ENCODE measurements at regions not wholly inside any gene's neighbourhood (a gene's known extent, or its start where the extent isn't known, plus 50 kb on each side); places are given as distances from the start of the nearest gene placed in this dataset.

DNA sequence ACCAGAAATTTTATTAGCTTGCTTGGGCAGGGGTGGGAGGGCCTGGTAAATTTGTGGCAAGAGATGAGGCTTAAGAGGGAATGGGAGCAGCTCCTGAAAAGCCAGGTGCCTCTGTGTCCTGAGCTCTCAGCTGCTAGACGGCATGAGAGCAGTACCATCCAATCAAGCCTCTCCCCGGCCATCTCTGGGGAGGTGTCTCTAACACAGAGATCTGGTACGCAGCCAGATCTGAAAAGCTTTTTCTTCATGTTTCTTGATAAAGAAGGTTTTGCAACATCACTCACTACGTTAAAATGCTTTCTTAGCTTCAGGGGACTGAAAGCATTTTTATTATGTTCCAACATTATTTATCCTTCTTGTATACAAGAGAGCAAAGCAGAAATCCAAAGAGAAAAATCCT lies 488.2 kb downstream of the RBFOX1 start:
- TF ChIP-seq, protein P1, sequence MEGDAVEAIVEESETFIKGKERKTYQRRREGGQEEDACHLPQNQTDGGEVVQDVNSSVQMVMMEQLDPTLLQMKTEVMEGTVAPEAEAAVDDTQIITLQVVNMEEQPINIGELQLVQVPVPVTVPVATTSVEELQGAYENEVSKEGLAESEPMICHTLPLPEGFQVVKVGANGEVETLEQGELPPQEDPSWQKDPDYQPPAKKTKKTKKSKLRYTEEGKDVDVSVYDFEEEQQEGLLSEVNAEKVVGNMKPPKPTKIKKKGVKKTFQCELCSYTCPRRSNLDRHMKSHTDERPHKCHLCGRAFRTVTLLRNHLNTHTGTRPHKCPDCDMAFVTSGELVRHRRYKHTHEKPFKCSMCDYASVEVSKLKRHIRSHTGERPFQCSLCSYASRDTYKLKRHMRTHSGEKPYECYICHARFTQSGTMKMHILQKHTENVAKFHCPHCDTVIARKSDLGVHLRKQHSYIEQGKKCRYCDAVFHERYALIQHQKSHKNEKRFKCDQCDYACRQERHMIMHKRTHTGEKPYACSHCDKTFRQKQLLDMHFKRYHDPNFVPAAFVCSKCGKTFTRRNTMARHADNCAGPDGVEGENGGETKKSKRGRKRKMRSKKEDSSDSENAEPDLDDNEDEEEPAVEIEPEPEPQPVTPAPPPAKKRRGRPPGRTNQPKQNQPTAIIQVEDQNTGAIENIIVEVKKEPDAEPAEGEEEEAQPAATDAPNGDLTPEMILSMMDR (IDR thresholded peaks at IDR 0.05), result no peak
- TF ChIP-seq POLR2A (IDR thresholded peaks at IDR 0.05), result no peak
